ENCODE measurements at regions not wholly inside any gene's neighbourhood (a gene's known extent, or its start where the extent isn't known, plus 50 kb on each side); places are given as distances from the start of the nearest gene placed in this dataset.

DNA sequence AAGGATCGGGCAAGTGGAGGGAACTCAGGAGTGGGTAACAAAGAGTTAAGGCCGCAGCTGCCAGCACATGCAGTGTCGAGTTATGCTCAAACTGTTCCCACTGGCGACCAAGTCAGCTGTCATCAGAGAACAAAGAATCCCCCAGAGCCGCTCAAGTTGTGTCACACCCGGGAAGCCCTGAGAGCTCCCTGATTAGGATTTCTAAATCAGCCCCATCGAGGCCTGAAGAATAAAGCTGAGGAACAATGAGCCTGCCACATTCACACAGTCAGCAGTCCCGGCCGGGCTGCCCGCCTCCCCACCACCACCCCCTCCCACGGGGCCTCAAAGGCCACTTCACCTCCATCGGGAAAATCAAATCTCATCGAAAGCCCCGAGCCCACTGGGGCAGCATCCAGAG is 84.5 kb downstream of the SOX9 start:
- TF ChIP-seq, protein P1, sequence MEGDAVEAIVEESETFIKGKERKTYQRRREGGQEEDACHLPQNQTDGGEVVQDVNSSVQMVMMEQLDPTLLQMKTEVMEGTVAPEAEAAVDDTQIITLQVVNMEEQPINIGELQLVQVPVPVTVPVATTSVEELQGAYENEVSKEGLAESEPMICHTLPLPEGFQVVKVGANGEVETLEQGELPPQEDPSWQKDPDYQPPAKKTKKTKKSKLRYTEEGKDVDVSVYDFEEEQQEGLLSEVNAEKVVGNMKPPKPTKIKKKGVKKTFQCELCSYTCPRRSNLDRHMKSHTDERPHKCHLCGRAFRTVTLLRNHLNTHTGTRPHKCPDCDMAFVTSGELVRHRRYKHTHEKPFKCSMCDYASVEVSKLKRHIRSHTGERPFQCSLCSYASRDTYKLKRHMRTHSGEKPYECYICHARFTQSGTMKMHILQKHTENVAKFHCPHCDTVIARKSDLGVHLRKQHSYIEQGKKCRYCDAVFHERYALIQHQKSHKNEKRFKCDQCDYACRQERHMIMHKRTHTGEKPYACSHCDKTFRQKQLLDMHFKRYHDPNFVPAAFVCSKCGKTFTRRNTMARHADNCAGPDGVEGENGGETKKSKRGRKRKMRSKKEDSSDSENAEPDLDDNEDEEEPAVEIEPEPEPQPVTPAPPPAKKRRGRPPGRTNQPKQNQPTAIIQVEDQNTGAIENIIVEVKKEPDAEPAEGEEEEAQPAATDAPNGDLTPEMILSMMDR (IDR thresholded peaks at IDR 0.05), result no peak
- TF ChIP-seq POLR2A (IDR thresholded peaks at IDR 0.05), result no peak

Data from thyroid gland (tissue), 4 donors.